ENCODE measurements at regions not wholly inside any gene's neighbourhood (a gene's known extent, or its start where the extent isn't known, plus 50 kb on each side); places are given as distances from the start of the nearest gene placed in this dataset.
A peak's percentile ranks its signal among the peaks of the same experiment; 100 is the strongest.

DNA sequence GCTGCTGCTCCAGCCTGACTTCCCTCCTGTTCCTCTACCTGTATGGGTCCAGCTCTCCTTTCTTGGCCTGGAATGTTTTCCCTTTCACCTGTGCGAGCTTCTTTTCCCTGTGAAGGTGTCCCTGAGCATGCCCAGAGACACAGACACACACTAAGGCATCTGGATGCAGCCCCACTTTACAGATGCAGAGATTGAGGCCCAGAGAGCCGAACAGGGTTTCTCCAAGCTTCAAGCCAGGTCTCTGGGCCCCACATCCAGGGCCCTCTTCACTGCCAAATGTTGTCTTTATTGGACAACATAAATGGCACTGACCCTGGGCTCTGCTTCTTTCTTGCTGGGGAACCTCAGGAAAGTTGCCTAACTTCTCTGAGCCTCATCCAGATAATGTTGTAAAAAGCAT lies 561.6 kb downstream of the MIAT start:
- no TSS peak for BruUV-seq (replicated peaks)
- no peak for TF ChIP-seq CTCF (IDR thresholded peaks at IDR 0.05; ENCODE audit: unreplicated experiment)
- intact Hi-C loops (cut with micrococcal nuclease), result no loop called here
- no peaks in the 10 kb centered on the region for H3K9me3 Mint-ChIP-seq (ENCODE audit: unreplicated experiment)
- ChIA-PET CTCF (interaction anchor here (0.6 kb wide), 1 partner anchor 30 kb away, joined by 4 read pairs; no protein-coding TSS in a partner anchor), POLR2A (no interaction called here)
- no peaks in the 10 kb centered on the region for H3K27me3 Mint-ChIP-seq (ENCODE audit: insufficient read depth, unreplicated experiment)
- peaks cover 12% of the 10 kb centered on the region for H3K4me1 Mint-ChIP-seq (ENCODE audit: insufficient read depth, unreplicated experiment)
- no peak overlapping the region for H3K27ac Mint-ChIP-seq (ENCODE audit: low read depth, unreplicated experiment)
- H3K4me3 Mint-ChIP-seq (ENCODE audit: unreplicated experiment), result no peak overlapping the region
- peaks cover 6% of the 10 kb centered on the region for H3K36me3 Mint-ChIP-seq (ENCODE audit: insufficient read depth, unreplicated experiment)
- no peak for DNase-seq (ENCODE audit: unreplicated experiment)

DNA sequence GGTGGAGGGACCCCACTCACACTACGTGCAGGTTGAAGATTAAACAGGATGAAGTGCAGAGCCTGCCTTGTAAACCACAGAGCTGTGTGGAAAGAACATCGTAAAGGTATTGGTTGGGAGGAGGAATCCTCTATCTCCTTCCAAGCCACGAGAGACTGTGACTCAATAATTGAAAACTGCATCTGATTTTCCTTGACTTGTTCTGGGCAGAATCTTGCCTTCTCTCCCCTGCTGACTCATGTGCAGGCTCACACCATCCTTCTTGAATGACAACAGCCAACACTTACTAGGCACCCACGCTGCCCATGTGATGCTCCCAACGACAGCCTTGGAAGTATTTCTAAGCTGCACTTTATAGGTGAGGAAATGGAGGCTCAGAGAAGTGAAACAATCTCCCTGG lies 563.0 kb downstream of the MIAT start:
- Mint-ChIP-seq H3K27me3 (ENCODE audit: insufficient read depth, unreplicated experiment) (no peaks in the 10 kb centered on the region), H3K9me3 (ENCODE audit: unreplicated experiment) (no peaks in the 10 kb centered on the region), H3K4me1 (ENCODE audit: insufficient read depth, unreplicated experiment) (peaks cover 12% of the 10 kb centered on the region), H3K27ac (ENCODE audit: low read depth, unreplicated experiment) (peak overlapping the region; percentile 29), H3K36me3 (ENCODE audit: insufficient read depth, unreplicated experiment) (peaks cover 6% of the 10 kb centered on the region), H3K4me3 (ENCODE audit: unreplicated experiment) (no peak overlapping the region)
- DNase-seq (ENCODE audit: unreplicated experiment), result peak; percentile 18
- TF ChIP-seq CTCF (IDR thresholded peaks at IDR 0.05; ENCODE audit: unreplicated experiment), result no peak
- BruUV-seq (replicated peaks), result no TSS peak
- ChIA-PET CTCF (no interaction called here), POLR2A (no interaction called here)
- intact Hi-C loops (cut with micrococcal nuclease), result no loop called here

- peaks cover 12% of the 10 kb centered on the region for H3K4me1 Mint-ChIP-seq (ENCODE audit: insufficient read depth, unreplicated experiment)
- ChIA-PET CTCF (interaction anchor here (0.6 kb wide), 1 partner anchor 84 kb away, joined by 3 read pairs; no protein-coding TSS in a partner anchor), POLR2A (no interaction called here)
- H3K27me3 Mint-ChIP-seq (ENCODE audit: insufficient read depth, unreplicated experiment), result no peaks in the 10 kb centered on the region
- peaks cover 6% of the 10 kb centered on the region for H3K36me3 Mint-ChIP-seq (ENCODE audit: insufficient read depth, unreplicated experiment)
- no peaks in the 10 kb centered on the region for H3K9me3 Mint-ChIP-seq (ENCODE audit: unreplicated experiment)
- intact Hi-C loops (cut with micrococcal nuclease), result no loop called here
- BruUV-seq (replicated peaks), result no TSS peak
- H3K27ac Mint-ChIP-seq (ENCODE audit: low read depth, unreplicated experiment), result no peak overlapping the region
- H3K4me3 Mint-ChIP-seq (ENCODE audit: unreplicated experiment), result no peak overlapping the region
- no peak for TF ChIP-seq CTCF (IDR thresholded peaks at IDR 0.05; ENCODE audit: unreplicated experiment)
- no peak for DNase-seq (ENCODE audit: unreplicated experiment)
Measured at GRCh38 chr22:27222178-27222577, 564.8 kb downstream of the MIAT start.

- Mint-ChIP-seq H3K4me3 (ENCODE audit: unreplicated experiment) (no peak overlapping the region), H3K9me3 (ENCODE audit: unreplicated experiment) (no peaks in the 10 kb centered on the region), H3K36me3 (ENCODE audit: insufficient read depth, unreplicated experiment) (peaks cover 6% of the 10 kb centered on the region), H3K27me3 (ENCODE audit: insufficient read depth, unreplicated experiment) (no peaks in the 10 kb centered on the region), H3K27ac (ENCODE audit: low read depth, unreplicated experiment) (no peak overlapping the region), H3K4me1 (ENCODE audit: insufficient read depth, unreplicated experiment) (peaks cover 12% of the 10 kb centered on the region)
- no peak for TF ChIP-seq CTCF (IDR thresholded peaks at IDR 0.05; ENCODE audit: unreplicated experiment)
- intact Hi-C loops (cut with micrococcal nuclease), result no loop called here
- CTCF ChIA-PET, result no interaction called here
- no TSS peak for BruUV-seq (replicated peaks)
- POLR2A ChIA-PET, result no interaction called here
- DNase-seq (ENCODE audit: unreplicated experiment), result peak; percentile 35
Measured at GRCh38 chr22:27223317-27224177, 566.2 kb downstream of the MIAT start.
